ENCODE measurements at regions not wholly inside any gene's neighbourhood (a gene's known extent, or its start where the extent isn't known, plus 50 kb on each side); places are given as distances from the start of the nearest gene placed in this dataset.

DNA sequence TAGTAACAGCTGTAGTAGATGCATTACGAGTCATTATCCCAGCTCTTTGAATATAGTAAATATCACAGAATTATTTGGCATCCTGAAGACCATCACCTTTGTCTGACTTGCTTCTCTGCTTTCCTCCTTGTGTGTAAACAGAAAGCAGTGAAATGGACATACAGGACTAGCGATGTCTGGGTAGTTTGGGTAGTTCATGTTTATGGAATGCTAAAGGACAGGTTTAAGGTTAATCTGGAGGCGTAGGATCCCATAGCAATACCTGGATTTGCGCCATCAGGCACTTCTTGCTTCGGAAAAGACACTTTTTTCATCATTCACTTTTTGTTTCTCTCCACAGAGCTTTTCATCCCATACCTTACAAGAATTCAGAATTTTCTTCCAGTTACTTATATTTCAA, 232.2 kb downstream of the GPAT3 start:
- no peak for TF ChIP-seq POLR2A (IDR thresholded peaks at IDR 0.05)
- TF ChIP-seq, protein P1, sequence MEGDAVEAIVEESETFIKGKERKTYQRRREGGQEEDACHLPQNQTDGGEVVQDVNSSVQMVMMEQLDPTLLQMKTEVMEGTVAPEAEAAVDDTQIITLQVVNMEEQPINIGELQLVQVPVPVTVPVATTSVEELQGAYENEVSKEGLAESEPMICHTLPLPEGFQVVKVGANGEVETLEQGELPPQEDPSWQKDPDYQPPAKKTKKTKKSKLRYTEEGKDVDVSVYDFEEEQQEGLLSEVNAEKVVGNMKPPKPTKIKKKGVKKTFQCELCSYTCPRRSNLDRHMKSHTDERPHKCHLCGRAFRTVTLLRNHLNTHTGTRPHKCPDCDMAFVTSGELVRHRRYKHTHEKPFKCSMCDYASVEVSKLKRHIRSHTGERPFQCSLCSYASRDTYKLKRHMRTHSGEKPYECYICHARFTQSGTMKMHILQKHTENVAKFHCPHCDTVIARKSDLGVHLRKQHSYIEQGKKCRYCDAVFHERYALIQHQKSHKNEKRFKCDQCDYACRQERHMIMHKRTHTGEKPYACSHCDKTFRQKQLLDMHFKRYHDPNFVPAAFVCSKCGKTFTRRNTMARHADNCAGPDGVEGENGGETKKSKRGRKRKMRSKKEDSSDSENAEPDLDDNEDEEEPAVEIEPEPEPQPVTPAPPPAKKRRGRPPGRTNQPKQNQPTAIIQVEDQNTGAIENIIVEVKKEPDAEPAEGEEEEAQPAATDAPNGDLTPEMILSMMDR (IDR thresholded peaks at IDR 0.05), result no peak

Measured in testis (tissue), 2 donors.